HepG2 (cell line): ENCODE measurements at regions not wholly inside any gene's neighbourhood (a gene's known extent, or its start where the extent isn't known, plus 50 kb on each side); places are given as distances from the start of the nearest gene placed in this dataset.

Experiments
- BHLHE40 ChIP-seq: IDR thresholded peaks from 2 replicates; pipeline ENCODE4 v1.6.1; 2011; ENCODE audit warnings: low read length, improper control_type of control experiment
- KDM5B ChIP-seq: sonication (generic); formaldehyde crosslinking; IDR thresholded peaks from 2 replicates; pipeline ENCODE4 v1.4.0; 2020; ENCODE audit warnings: missing genetic modification reagents, mild to moderate bottlenecking, borderline replicate concordance
- KIAA2018 ChIP-seq: sonication (generic); formaldehyde crosslinking; IDR thresholded peaks from 2 replicates; pipeline ENCODE4 v1.5.0; 2020; ENCODE audit warnings: mild to moderate bottlenecking, missing genetic modification reagents, borderline replicate concordance
- SAP130 ChIP-seq: IDR thresholded peaks from 2 replicates; pipeline ENCODE4 v1.6.1; 2016; ENCODE audit warnings: low read depth
- ZNF142 ChIP-seq: sonication (generic); formaldehyde crosslinking; IDR thresholded peaks from 2 replicates; pipeline ENCODE4 v1.4.0; 2020; ENCODE audit warnings: missing genetic modification reagents
- ZNF350 ChIP-seq: sonication (generic); formaldehyde crosslinking; IDR thresholded peaks from 2 replicates; pipeline ENCODE4 v1.4.0; 2020; ENCODE audit warnings: mild to moderate bottlenecking, low read depth, missing genetic modification reagents, borderline replicate concordance
- ZNF543 ChIP-seq: sonication (generic); formaldehyde crosslinking; IDR thresholded peaks from 2 replicates; pipeline ENCODE4 v1.4.0; 2020; ENCODE audit warnings: mild to moderate bottlenecking, missing genetic modification reagents
- ZNF761 ChIP-seq: sonication (generic); formaldehyde crosslinking; conservative IDR thresholded peaks from 2 replicates; pipeline ENCODE4 v1.4.0; 2020; ENCODE audit warnings: mild to moderate bottlenecking, missing genetic modification reagents
- TF ChIP-seq, protein P1 (sequence below): sonication (generic); formaldehyde crosslinking; IDR thresholded peaks from 2 replicates; pipeline ENCODE4 v1.4.0; 2020; ENCODE audit warnings: mild to moderate bottlenecking, missing genetic modification reagents, borderline replicate concordance

GRCh38 chr13:33639158-33639557 is 178.8 kb upstream of the RFC3 start (continued):
- TF ChIP-seq ZNF142 (CRISPR knock-in tag) (0 out of 2 replicates have a peak, but pooled peaks have one; percentile 38), BHLHE40 (no peak), SAP130 (no peak), ZNF761 (CRISPR knock-in tag) (peak; percentile 65; the same call in 1 of the 2 replicates), ZNF543 (CRISPR knock-in tag) (no peak), ZNF350 (CRISPR knock-in tag) (no peak), KDM5B (CRISPR knock-in tag) (no peak), KIAA2018 (CRISPR knock-in tag) (no peak)
- TF ChIP-seq, protein P1, sequence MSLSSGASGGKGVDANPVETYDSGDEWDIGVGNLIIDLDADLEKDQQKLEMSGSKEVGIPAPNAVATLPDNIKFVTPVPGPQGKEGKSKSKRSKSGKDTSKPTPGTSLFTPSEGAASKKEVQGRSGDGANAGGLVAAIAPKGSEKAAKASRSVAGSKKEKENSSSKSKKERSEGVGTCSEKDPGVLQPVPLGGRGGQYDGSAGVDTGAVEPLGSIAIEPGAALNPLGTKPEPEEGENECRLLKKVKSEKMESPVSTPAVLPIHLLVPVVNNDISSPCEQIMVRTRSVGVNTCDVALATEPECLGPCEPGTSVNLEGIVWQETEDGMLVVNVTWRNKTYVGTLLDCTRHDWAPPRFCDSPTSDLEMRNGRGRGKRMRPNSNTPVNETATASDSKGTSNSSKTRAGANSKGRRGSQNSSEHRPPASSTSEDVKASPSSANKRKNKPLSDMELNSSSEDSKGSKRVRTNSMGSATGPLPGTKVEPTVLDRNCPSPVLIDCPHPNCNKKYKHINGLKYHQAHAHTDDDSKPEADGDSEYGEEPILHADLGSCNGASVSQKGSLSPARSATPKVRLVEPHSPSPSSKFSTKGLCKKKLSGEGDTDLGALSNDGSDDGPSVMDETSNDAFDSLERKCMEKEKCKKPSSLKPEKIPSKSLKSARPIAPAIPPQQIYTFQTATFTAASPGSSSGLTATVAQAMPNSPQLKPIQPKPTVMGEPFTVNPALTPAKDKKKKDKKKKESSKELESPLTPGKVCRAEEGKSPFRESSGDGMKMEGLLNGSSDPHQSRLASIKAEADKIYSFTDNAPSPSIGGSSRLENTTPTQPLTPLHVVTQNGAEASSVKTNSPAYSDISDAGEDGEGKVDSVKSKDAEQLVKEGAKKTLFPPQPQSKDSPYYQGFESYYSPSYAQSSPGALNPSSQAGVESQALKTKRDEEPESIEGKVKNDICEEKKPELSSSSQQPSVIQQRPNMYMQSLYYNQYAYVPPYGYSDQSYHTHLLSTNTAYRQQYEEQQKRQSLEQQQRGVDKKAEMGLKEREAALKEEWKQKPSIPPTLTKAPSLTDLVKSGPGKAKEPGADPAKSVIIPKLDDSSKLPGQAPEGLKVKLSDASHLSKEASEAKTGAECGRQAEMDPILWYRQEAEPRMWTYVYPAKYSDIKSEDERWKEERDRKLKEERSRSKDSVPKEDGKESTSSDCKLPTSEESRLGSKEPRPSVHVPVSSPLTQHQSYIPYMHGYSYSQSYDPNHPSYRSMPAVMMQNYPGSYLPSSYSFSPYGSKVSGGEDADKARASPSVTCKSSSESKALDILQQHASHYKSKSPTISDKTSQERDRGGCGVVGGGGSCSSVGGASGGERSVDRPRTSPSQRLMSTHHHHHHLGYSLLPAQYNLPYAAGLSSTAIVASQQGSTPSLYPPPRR (CRISPR knock-in tag), result 0 out of 2 replicates have a peak, but pooled peaks have one; percentile 39
